Activated naive CD4-positive, alpha-beta T cell treated with anti-CD3 and anti-CD28 coated beads, Interleukin-2, amount 10 ng/mL, durations not matched to agents 7 days and 5 days (primary cell): ENCODE measurements at regions not wholly inside any gene's neighbourhood (a gene's known extent, or its start where the extent isn't known, plus 50 kb on each side); places are given as distances from the start of the nearest gene placed in this dataset.
"Not testable (repeated sequence)": the region's sequence is repeated elsewhere in the genome, so short reads cannot be mapped to it uniquely, and the experiment has no call there.

Experiments
- CTCF ChIA-PET: fragments of 350-600 bp; sonication (Branson Sonifier 250); formaldehyde crosslinking; loops from one replicate; lab custom pipeline; 2021; ENCODE audit warnings: antibody characterized with exemption; lab: Charles Lee
- DNase-seq: peaks from one replicate; pipeline ENCODE4 v3.0.0-alpha.2; 2020
- H3K27ac Mint-ChIP-seq: one replicate; pipeline ENCODE4 v1.8.0; 2021; ENCODE audit warnings: mild to moderate bottlenecking, moderate library complexity, mixed read lengths
- H3K27me3 Mint-ChIP-seq: one replicate; pipeline ENCODE4 v1.8.0; 2021; ENCODE audit warnings: mild to moderate bottlenecking, mixed read lengths
- H3K36me3 Mint-ChIP-seq: one replicate; pipeline ENCODE4 v1.8.0; 2021; ENCODE audit warnings: mixed read lengths
- H3K4me1 Mint-ChIP-seq: one replicate; pipeline ENCODE4 v1.8.0; 2021; ENCODE audit warnings: mixed read lengths
- H3K4me3 Mint-ChIP-seq: one replicate; pipeline ENCODE4 v1.8.0; 2021; ENCODE audit warnings: mild to moderate bottlenecking, moderate library complexity, mixed read lengths
- H3K9me3 Mint-ChIP-seq: one replicate; pipeline ENCODE4 v1.8.0; 2021; ENCODE audit warnings: mixed read lengths

GRCh38 chr4:130053723-130054122 is 957.8 kb downstream of the C4orf33 start:
- H3K27ac Mint-ChIP-seq: no peak overlapping the region
- no peak for DNase-seq

GRCh38 chr4:130054908-130055307 is 959.0 kb downstream of the C4orf33 start:
- no peaks in the 10 kb centered on the region for H3K4me1 Mint-ChIP-seq
- CTCF ChIA-PET: no interaction called here
- H3K36me3 Mint-ChIP-seq: no peaks in the 10 kb centered on the region
- H3K27me3 Mint-ChIP-seq: no peaks in the 10 kb centered on the region
- no peak for DNase-seq
- no peak overlapping the region for H3K4me3 Mint-ChIP-seq
- H3K27ac Mint-ChIP-seq: no peak overlapping the region
- H3K9me3 Mint-ChIP-seq: peaks cover 6% of the 10 kb centered on the region

More at GRCh38 chr4:130053723-130054122, 957.8 kb downstream of the C4orf33 start:
- CTCF ChIA-PET: no interaction called here
- Mint-ChIP-seq H3K36me3 (no peaks in the 10 kb centered on the region), H3K4me1 (no peaks in the 10 kb centered on the region), H3K4me3 (no peak overlapping the region), H3K27me3 (no peaks in the 10 kb centered on the region), H3K9me3 (peaks cover 8% of the 10 kb centered on the region)

- no peak for DNase-seq
- H3K4me1 Mint-ChIP-seq: no peaks in the 10 kb centered on the region
- CTCF ChIA-PET: no interaction called here
- H3K36me3 Mint-ChIP-seq: no peaks in the 10 kb centered on the region
- no peak overlapping the region for H3K27ac Mint-ChIP-seq
- H3K27me3 Mint-ChIP-seq: no peaks in the 10 kb centered on the region
- H3K4me3 Mint-ChIP-seq: no peak overlapping the region
- peaks cover 6% of the 10 kb centered on the region for H3K9me3 Mint-ChIP-seq
Observed at GRCh38 chr4:130056286-130056685, 960.3 kb downstream of the C4orf33 start.

- Mint-ChIP-seq H3K36me3 (no peaks in the 10 kb centered on the region), H3K27me3 (no peaks in the 10 kb centered on the region), H3K27ac (no peak overlapping the region), H3K4me1 (no peaks in the 10 kb centered on the region), H3K9me3 (no peaks in the 10 kb centered on the region), H3K4me3 (no peak overlapping the region)
- no peak for DNase-seq
- CTCF ChIA-PET: no interaction called here
Observed at GRCh38 chr4:130064471-130064870, 968.5 kb downstream of the C4orf33 start.

DNA sequence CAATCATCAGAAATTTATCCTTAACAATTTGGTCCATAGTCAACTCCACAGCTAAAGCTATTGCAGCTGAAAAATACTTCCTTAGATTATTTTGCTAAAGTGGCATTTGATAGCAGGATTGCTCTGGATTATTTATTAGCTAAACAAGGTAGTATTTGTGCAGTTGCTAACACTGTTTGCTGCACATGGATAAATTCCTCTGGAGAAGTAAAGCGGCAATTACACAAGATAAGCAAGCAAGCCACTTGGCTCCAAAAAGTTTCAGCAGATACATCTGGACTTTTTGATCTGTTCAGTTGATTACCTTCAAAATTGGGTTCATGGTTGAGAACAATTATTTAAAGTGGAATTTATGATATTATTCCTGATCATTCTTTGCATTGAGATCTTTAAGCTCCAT is 971.5 kb downstream of the C4orf33 start:
- CTCF ChIA-PET: no interaction called here
- no peaks in the 10 kb centered on the region for H3K27me3 Mint-ChIP-seq

DNA sequence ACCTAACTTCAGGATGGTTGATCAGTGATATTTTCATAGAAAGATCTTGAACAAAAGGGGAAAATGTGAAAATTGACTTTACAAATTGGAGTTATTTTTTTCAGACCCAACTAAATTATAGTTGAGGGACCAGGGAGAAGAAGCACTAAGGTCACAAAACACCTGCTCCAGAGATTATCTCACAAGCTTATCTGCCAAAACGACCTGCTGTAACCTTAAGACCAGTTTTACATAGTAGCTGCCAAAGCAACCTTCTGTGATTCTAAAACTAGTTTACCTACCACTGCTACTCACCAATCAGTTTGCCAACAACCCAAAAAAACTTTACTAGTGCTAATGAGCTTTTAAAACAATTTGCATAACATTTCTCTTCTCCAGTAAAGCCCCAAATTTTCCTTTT is 972.1 kb downstream of the C4orf33 start:
- no peak overlapping the region for H3K4me3 Mint-ChIP-seq
- H3K27ac Mint-ChIP-seq: no peak overlapping the region
- H3K4me1 Mint-ChIP-seq: no peaks in the 10 kb centered on the region
- no peaks in the 10 kb centered on the region for H3K27me3 Mint-ChIP-seq
- H3K36me3 Mint-ChIP-seq: no peaks in the 10 kb centered on the region
- CTCF ChIA-PET: no interaction called here
- no peak for DNase-seq
- H3K9me3 Mint-ChIP-seq: peaks cover 2% of the 10 kb centered on the region

More for the DNA sequence above, 971.5 kb downstream of the C4orf33 start:
- Mint-ChIP-seq H3K9me3 (peaks cover 2% of the 10 kb centered on the region), H3K27ac (no peak overlapping the region), H3K4me1 (no peaks in the 10 kb centered on the region), H3K36me3 (no peaks in the 10 kb centered on the region), H3K4me3 (no peak overlapping the region)
- DNase-seq: no peak

DNA sequence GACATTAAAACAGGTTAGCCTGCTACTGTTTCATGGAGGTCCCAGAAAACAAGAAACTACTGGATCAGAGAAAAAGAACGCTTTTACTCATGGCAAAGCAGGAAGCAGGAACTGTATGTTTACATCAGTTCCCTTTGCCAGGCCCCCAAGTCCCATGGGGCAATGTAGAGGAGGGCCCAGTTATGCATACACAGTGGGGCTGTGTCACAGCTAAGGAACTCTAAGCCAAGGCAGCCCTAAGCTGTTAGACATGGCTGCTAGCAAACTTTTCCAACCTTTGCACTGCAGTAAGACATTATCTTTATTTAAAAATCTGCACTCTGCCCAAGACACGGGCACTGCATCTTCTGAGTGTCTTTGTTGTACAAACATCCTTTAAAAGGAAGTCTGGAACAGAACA is 975.8 kb downstream of the C4orf33 start:
- no peak overlapping the region for H3K4me3 Mint-ChIP-seq

DNA sequence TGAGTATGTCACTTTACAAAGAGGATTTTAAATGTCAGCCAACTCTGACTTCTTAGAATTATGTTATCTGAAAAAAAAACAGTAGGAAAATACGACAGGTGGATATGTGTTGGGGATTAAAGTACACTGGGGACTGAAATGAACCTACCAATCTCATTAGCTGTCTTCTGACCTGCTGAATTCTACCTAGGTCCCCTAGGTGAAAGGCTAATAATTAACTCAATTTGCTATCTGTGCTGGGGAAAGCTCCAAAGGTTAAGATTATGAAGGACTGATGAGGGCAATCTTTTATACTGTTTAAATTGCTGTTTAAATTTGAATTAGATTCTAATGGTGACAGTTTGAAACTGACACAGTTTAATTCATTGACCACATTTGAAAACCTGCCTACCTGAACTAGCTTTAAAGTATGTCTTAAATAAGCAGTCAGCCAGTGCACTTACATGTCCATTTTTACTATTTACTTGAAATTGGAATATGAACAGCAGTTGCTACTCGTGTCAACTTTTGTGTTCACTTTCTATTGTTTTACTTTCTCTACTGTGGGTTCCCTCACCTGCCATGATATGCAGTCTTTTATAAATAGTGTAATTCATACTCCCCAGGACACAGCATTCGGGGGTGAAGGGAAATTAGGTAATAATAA is 977.3 kb downstream of the C4orf33 start:
- CTCF ChIA-PET: no interaction called here
- no peaks in the 10 kb centered on the region for H3K36me3 Mint-ChIP-seq
- H3K27me3 Mint-ChIP-seq: no peaks in the 10 kb centered on the region
- DNase-seq: no peak
- H3K4me1 Mint-ChIP-seq: no peaks in the 10 kb centered on the region
- H3K27ac Mint-ChIP-seq: no peak overlapping the region
- no peak overlapping the region for H3K4me3 Mint-ChIP-seq
- peaks cover 2% of the 10 kb centered on the region for H3K9me3 Mint-ChIP-seq

More for the DNA sequence above, 975.8 kb downstream of the C4orf33 start:
- no peak overlapping the region for H3K27ac Mint-ChIP-seq
- DNase-seq: no peak
- no peaks in the 10 kb centered on the region for H3K4me1 Mint-ChIP-seq
- H3K27me3 Mint-ChIP-seq: no peaks in the 10 kb centered on the region
- no peaks in the 10 kb centered on the region for H3K36me3 Mint-ChIP-seq
- CTCF ChIA-PET: no interaction called here
- H3K9me3 Mint-ChIP-seq: peaks cover 2% of the 10 kb centered on the region

DNA sequence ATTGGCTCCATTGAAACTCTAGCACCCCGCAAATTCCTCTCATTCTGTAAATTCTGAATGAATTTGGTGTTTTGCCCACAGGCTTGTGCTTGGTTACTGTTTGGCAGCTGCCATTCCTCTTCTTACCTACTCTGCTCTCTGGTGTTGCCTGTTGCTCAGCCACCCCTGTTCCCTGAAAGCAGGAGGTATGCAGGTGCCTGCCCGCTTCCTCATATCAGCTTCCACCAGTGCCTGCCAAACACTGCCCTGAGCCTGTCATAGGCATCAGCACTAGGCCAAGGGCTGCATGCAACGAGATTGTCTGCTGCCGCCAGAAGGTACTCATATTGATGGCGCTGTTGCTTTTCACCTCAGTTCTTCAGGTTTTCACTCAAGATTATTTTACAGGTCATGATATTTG is 978.1 kb downstream of the C4orf33 start:
- Mint-ChIP-seq H3K27ac (no peak overlapping the region), H3K4me3 (no peak overlapping the region), H3K4me1 (no peaks in the 10 kb centered on the region), H3K27me3 (no peaks in the 10 kb centered on the region), H3K36me3 (no peaks in the 10 kb centered on the region), H3K9me3 (peaks cover 2% of the 10 kb centered on the region)
- CTCF ChIA-PET: no interaction called here
- no peak for DNase-seq

DNA sequence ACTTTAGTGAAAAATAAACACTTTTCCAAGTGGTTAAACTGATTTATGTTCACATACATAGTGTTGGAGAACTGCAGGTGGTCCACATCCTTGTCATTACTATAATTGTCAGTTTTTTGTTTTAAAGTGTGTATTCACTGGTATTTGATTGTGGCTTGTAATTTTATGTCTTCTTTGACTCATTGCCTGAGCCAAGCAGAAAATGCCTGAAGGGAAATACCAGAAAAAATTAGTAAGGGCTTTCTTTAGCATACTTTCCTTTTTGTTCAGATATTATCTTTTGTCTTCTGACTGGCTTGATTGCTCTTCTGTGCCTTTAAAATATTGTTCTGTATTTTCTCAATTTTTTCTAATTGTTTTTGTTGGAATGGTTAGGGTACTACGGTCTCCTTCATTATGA is 981.3 kb downstream of the C4orf33 start:
- no peak overlapping the region for H3K27ac Mint-ChIP-seq
- no peak overlapping the region for H3K4me3 Mint-ChIP-seq
- CTCF ChIA-PET: no interaction called here
- H3K9me3 Mint-ChIP-seq: peaks cover under 1% of the 10 kb centered on the region
- H3K36me3 Mint-ChIP-seq: no peaks in the 10 kb centered on the region
- DNase-seq: no peak
- no peaks in the 10 kb centered on the region for H3K27me3 Mint-ChIP-seq
- no peaks in the 10 kb centered on the region for H3K4me1 Mint-ChIP-seq

GRCh38 chr4:130079027-130079426 is 983.1 kb downstream of the C4orf33 start:
- H3K4me1 Mint-ChIP-seq, H3K27me3 Mint-ChIP-seq, H3K27ac Mint-ChIP-seq, CTCF ChIA-PET, H3K9me3 Mint-ChIP-seq, DNase-seq, H3K4me3 Mint-ChIP-seq, H3K36me3 Mint-ChIP-seq: not testable (repeated sequence)

DNA sequence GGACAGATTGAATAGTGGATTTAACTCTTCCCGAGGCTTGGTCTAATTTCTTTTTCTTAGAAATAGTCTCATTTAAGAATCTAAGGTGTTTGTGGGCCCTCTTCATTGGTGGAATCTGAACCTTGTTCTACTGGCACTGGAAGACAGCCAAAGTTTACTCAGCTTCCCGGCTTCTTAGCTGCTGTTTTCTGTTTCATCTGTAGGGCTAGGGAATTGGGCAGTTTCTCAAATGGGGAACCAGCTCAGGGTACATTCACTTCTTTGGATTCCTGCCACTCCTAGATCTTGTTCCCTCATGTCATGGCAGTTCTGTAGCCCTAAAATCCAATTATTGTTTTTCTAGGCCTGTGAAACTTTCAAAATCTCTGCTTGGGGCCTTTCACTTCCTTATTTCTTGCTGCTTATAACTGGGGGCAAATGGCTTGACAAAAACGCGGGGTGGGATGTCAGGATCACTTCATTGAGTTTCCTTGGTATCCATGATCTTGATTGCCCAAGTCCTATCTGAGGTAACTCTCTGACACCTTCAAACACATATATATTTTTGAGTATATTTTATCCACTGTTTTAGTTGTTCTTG is 985.0 kb downstream of the C4orf33 start:
- no peak for DNase-seq
- CTCF ChIA-PET: no interaction called here

GRCh38 chr4:130090427-130090826 is 994.5 kb downstream of the C4orf33 start:
- Mint-ChIP-seq H3K4me1 (no peaks in the 10 kb centered on the region), H3K27ac (no peak overlapping the region), H3K27me3 (no peaks in the 10 kb centered on the region), H3K9me3 (peaks cover 2% of the 10 kb centered on the region), H3K36me3 (no peaks in the 10 kb centered on the region), H3K4me3 (no peak overlapping the region)
- CTCF ChIA-PET: no interaction called here
- no peak for DNase-seq

More for the DNA sequence above, 985.0 kb downstream of the C4orf33 start:
- H3K4me1 Mint-ChIP-seq: no peaks in the 10 kb centered on the region
- H3K27me3 Mint-ChIP-seq: no peaks in the 10 kb centered on the region
- H3K27ac Mint-ChIP-seq: no peak overlapping the region
- H3K9me3 Mint-ChIP-seq: no peaks in the 10 kb centered on the region
- no peak overlapping the region for H3K4me3 Mint-ChIP-seq
- H3K36me3 Mint-ChIP-seq: no peaks in the 10 kb centered on the region

DNA sequence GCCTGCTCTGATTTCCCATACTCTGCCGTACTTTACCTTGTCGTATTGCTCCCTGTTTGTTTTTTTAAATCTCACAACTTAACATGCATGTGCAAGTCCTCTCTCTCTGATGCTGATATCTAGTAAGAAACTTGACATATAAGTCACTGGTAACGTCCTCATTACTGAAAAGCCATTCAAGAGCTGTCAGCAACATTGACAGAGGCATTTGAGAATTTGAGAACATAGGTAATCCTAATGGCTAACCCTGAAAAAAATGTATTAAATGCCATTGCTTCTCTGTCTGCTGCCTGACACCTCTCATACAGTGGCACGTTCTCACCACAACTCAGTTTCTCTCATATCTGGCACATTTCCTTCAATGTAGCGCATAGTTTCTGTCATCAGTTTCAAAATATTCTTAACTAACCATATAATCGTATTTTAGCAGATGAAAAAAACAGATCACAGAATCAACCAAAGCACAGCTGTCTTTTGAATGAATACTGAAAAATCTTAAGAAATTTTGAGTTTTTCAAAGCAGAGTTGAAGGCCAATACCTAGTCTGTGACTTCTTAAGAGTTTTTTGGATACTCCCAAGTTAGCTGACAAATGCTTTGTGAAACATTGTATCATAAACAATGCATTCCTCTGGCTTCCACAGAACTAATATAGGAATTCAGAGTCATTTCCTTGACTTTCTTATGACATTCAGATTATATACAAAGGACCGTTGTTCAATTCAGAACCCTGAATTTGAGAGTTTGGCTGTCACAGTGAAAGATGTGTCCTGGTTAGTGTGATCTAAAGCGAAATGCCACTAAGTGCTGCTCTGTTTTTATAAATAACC is 996.4 kb downstream of the C4orf33 start:
- Mint-ChIP-seq H3K9me3 (peaks cover 2% of the 10 kb centered on the region), H3K4me3 (no peak overlapping the region), H3K27me3 (no peaks in the 10 kb centered on the region), H3K36me3 (no peaks in the 10 kb centered on the region), H3K4me1 (no peaks in the 10 kb centered on the region), H3K27ac (no peak overlapping the region)
- CTCF ChIA-PET: no interaction called here
- no peak for DNase-seq

GRCh38 chr4:130099105-130099504 is 1003.2 kb downstream of the C4orf33 start:
- no peak overlapping the region for H3K4me3 Mint-ChIP-seq
- H3K36me3 Mint-ChIP-seq: no peaks in the 10 kb centered on the region
- no peaks in the 10 kb centered on the region for H3K9me3 Mint-ChIP-seq
- DNase-seq: no peak
- CTCF ChIA-PET: no interaction called here
- H3K27me3 Mint-ChIP-seq: no peaks in the 10 kb centered on the region
- no peak overlapping the region for H3K27ac Mint-ChIP-seq
- no peaks in the 10 kb centered on the region for H3K4me1 Mint-ChIP-seq
